Activated CD8-positive, alpha-beta T cell treated with anti-CD3 and anti-CD28 coated beads for 36 hours (primary cell): ENCODE measurements at regions not wholly inside any gene's neighbourhood (a gene's known extent, or its start where the extent isn't known, plus 50 kb on each side); places are given as distances from the start of the nearest gene placed in this dataset.
"Not testable (repeated sequence)": the region's sequence is repeated elsewhere in the genome, so short reads cannot be mapped to it uniquely, and the experiment has no call there.

Experiments used
- ATAC-seq: fragments of 200-7000 bp; cut with Tn5 transposase; one replicate; pipeline ENCODE4 v1.10.0; 2021; ENCODE audit warnings: mild to moderate bottlenecking, moderate library complexity
- CTCF ChIA-PET: fragments of 350-600 bp; sonication (Branson Sonifier 250); formaldehyde crosslinking; loops from one replicate; lab custom pipeline; 2021; ENCODE audit warnings: antibody characterized with exemption; lab: Charles Lee
- POLR2A ChIA-PET: fragments of 350-600 bp; sonication (Branson Sonifier 250); formaldehyde crosslinking; loops from one replicate; lab custom pipeline; 2021; ENCODE audit warnings: antibody characterized with exemption; lab: Charles Lee
- DNase-seq: peaks from one replicate; pipeline ENCODE4 v3.0.0-alpha.2; 2020
- H3K27ac Mint-ChIP-seq: one replicate; pipeline ENCODE4 v1.8.0; 2021; ENCODE audit warnings: mild to moderate bottlenecking, mixed read lengths
- H3K27me3 Mint-ChIP-seq: one replicate; pipeline ENCODE4 v1.8.0; 2021; ENCODE audit warnings: mixed read lengths
- H3K36me3 Mint-ChIP-seq: one replicate; pipeline ENCODE4 v1.8.0; 2021; ENCODE audit warnings: low read depth, mixed read lengths
- H3K4me1 Mint-ChIP-seq: one replicate; pipeline ENCODE4 v1.8.0; 2021; ENCODE audit warnings: low read depth, mixed read lengths
- H3K4me3 Mint-ChIP-seq: one replicate; pipeline ENCODE4 v1.8.0; 2021; ENCODE audit warnings: mild to moderate bottlenecking, moderate library complexity, mixed read lengths
- H3K9me3 Mint-ChIP-seq: one replicate; pipeline ENCODE4 v1.8.0; 2021; ENCODE audit warnings: mixed read lengths
- CTCF ChIP-seq: fragments of 200-600 bp; IDR thresholded peaks from one replicate; pipeline ENCODE4 v1.8.0; 2022; ENCODE audit warnings: antibody characterized with exemption, mild to moderate bottlenecking
- intact Hi-C: fragments of 100-400 bp; cut with micrococcal nuclease; formaldehyde crosslinking; loops from one replicate; pipeline ENCODE4 v1.10.0; 2022

GRCh38 chr10:23927576-23928325 is 281.2 kb upstream of the KIAA1217 start:
- DNase-seq = no peak
- no peak for ATAC-seq
- no peaks in the 10 kb centered on the region for H3K9me3 Mint-ChIP-seq
- no peaks in the 10 kb centered on the region for H3K36me3 Mint-ChIP-seq
- ChIA-PET POLR2A (no interaction called here), CTCF (interaction anchor here (0.8 kb wide), 1 partner anchor 16 kb away, joined by 3 read pairs; no protein-coding TSS in a partner anchor)
- intact Hi-C loops = no loop called here
- no peak overlapping the region for H3K4me3 Mint-ChIP-seq
- no peak overlapping the region for H3K27ac Mint-ChIP-seq
- TF ChIP-seq CTCF = no peak
- H3K4me1 Mint-ChIP-seq = no peaks in the 10 kb centered on the region
- no peaks in the 10 kb centered on the region for H3K27me3 Mint-ChIP-seq

- H3K4me3 Mint-ChIP-seq, H3K9me3 Mint-ChIP-seq, CTCF ChIA-PET, ATAC-seq, H3K27ac Mint-ChIP-seq, H3K4me1 Mint-ChIP-seq, intact Hi-C loops, H3K27me3 Mint-ChIP-seq, POLR2A ChIA-PET, H3K36me3 Mint-ChIP-seq, DNase-seq: not testable (repeated sequence)
These were observed 274.9 kb upstream of the KIAA1217 start for GRCh38 chr10:23934023-23934422.

GRCh38 chr10:23945845-23946244 is 263.1 kb upstream of the KIAA1217 start:
- ChIA-PET POLR2A (no interaction called here), CTCF (no interaction called here)
- Mint-ChIP-seq H3K27ac (no peak overlapping the region), H3K4me3 (no peak overlapping the region), H3K36me3 (no peaks in the 10 kb centered on the region), H3K4me1 (no peaks in the 10 kb centered on the region), H3K27me3 (no peaks in the 10 kb centered on the region), H3K9me3 (no peaks in the 10 kb centered on the region)
- DNase-seq (no peak), ATAC-seq (no peak)
- TF ChIP-seq CTCF = no peak
- intact Hi-C loops = no loop called here

GRCh38 chr10:23951841-23952240 is 257.1 kb upstream of the KIAA1217 start:
- intact Hi-C loops = no loop called here
- H3K36me3 Mint-ChIP-seq = no peaks in the 10 kb centered on the region
- DNase-seq (no peak), ATAC-seq (no peak)
- H3K4me3 Mint-ChIP-seq = no peak overlapping the region
- TF ChIP-seq CTCF = no peak
- ChIA-PET CTCF (no interaction called here), POLR2A (no interaction called here)
- H3K27me3 Mint-ChIP-seq = no peaks in the 10 kb centered on the region
- peaks cover 6% of the 10 kb centered on the region for H3K9me3 Mint-ChIP-seq
- H3K27ac Mint-ChIP-seq = no peak overlapping the region
- no peaks in the 10 kb centered on the region for H3K4me1 Mint-ChIP-seq

GRCh38 chr10:23955456-23956225 is 253.3 kb upstream of the KIAA1217 start:
- ATAC-seq (no peak), DNase-seq (no peak)
- Mint-ChIP-seq H3K4me1 (no peaks in the 10 kb centered on the region), H3K27me3 (no peaks in the 10 kb centered on the region), H3K36me3 (no peaks in the 10 kb centered on the region), H3K4me3 (no peak overlapping the region), H3K27ac (no peak overlapping the region), H3K9me3 (peaks cover 6% of the 10 kb centered on the region)
- no peak for TF ChIP-seq CTCF
- CTCF ChIA-PET = no interaction called here
- intact Hi-C loops = no loop called here
- POLR2A ChIA-PET = no interaction called here
